GM11168 (cell line): ENCODE measurements at regions not wholly inside any gene's neighbourhood (a gene's known extent, or its start where the extent isn't known, plus 50 kb on each side); places are given as distances from the start of the nearest gene placed in this dataset.
"Not testable (repeated sequence)": the region's sequence is repeated elsewhere in the genome, so short reads cannot be mapped to it uniquely, and the experiment has no call there.

ENCODE experiments used
- in situ Hi-C: fragments of 300-500 bp; cut with MboI; formaldehyde crosslinking; loops from one replicate; pipeline ENCODE4 v1.12.0; 2022; ENCODE audit warnings: low sequenced_read_pairs; ENCODE audit not compliant: unreplicated experiment

- in situ Hi-C loops: not testable (repeated sequence)
Observed at GRCh38 chr2:118744682-118745181, 102.7 kb downstream of the EN1 start.

GRCh38 chr2:118738524-118739308, 108.7 kb downstream of the EN1 start:
- in situ Hi-C loops: no loop called here

GRCh38 chr2:118738106-118738505, 109.3 kb downstream of the EN1 start:
- in situ Hi-C loops: no loop called here

- in situ Hi-C loops: no loop called here
Observed at GRCh38 chr2:118737684-118738083, 109.8 kb downstream of the EN1 start.

GRCh38 chr2:118732432-118732831, 115.0 kb downstream of the EN1 start:
- in situ Hi-C loops: no loop called here

- in situ Hi-C loops: no loop called here
Observed at GRCh38 chr2:118731413-118731812, 116.0 kb downstream of the EN1 start.

GRCh38 chr2:118730405-118730804, 117.0 kb downstream of the EN1 start:
- in situ Hi-C loops: no loop called here

- in situ Hi-C loops: no loop called here
Observed at GRCh38 chr2:118729760-118730159, 117.7 kb downstream of the EN1 start.

GRCh38 chr2:118728984-118729383, 118.5 kb downstream of the EN1 start:
- in situ Hi-C loops: no loop called here

- in situ Hi-C loops: no loop called here
Observed at GRCh38 chr2:118726821-118727220, 120.6 kb downstream of the EN1 start.

GRCh38 chr2:118723394-118723793, 124.1 kb downstream of the EN1 start:
- in situ Hi-C loops: no loop called here

- in situ Hi-C loops: no loop called here
Observed at GRCh38 chr2:118722976-118723375, 124.5 kb downstream of the EN1 start.

- in situ Hi-C loops: no loop called here
Observed at GRCh38 chr2:118721817-118722551, 125.5 kb downstream of the EN1 start.

- in situ Hi-C loops: no loop called here
Observed at GRCh38 chr2:118720866-118721265, 126.6 kb downstream of the EN1 start.

- in situ Hi-C loops: no loop called here
Observed at GRCh38 chr2:118718921-118719320, 128.5 kb downstream of the EN1 start.

GRCh38 chr2:118716102-118716501, 131.3 kb downstream of the EN1 start:
- in situ Hi-C loops: no loop called here

GRCh38 chr2:118714118-118714517, 133.3 kb downstream of the EN1 start:
- in situ Hi-C loops: no loop called here

GRCh38 chr2:118711603-118712002, 135.8 kb downstream of the EN1 start:
- in situ Hi-C loops: no loop called here

- in situ Hi-C loops: no loop called here
Observed at GRCh38 chr2:118710481-118710880, 137.0 kb downstream of the EN1 start.

GRCh38 chr2:118709786-118710185, 137.7 kb downstream of the EN1 start:
- in situ Hi-C loops: no loop called here

- in situ Hi-C loops: no loop called here
Observed at GRCh38 chr2:118706844-118707243, 140.6 kb downstream of the EN1 start.
